K562 (cell line): ENCODE measurements at regions not wholly inside any gene's neighbourhood (a gene's known extent, or its start where the extent isn't known, plus 50 kb on each side); places are given as distances from the start of the nearest gene placed in this dataset.

Source experiments
- CREB1 ChIP-seq, 2 experiments: sonication (generic) in 1 of 2; formaldehyde crosslinking in 1 of 2; IDR thresholded peaks; 2 replicates each; pipeline versions ENCODE4 v1.6.1 to v1.8.0; 2012 to 2022; ENCODE audit warnings: inconsistent platforms in 1 of 2, mild to moderate bottlenecking in 1 of 2, missing genetic modification reagents in 1 of 2, moderate library complexity in 1 of 2
- DDX20 ChIP-seq: fragments of 450-650 bp; IDR thresholded peaks from 2 replicates; pipeline ENCODE4 v1.6.1; 2016; ENCODE audit warnings: missing genetic modification characterization, low read depth, mild to moderate bottlenecking, missing compliant biosample characterization, moderate library complexity
- ELK1 ChIP-seq: sonication (generic); formaldehyde crosslinking; IDR thresholded peaks from 2 replicates; pipeline ENCODE4 v1.8.1; 2022; ENCODE audit warnings: missing genetic modification reagents
- ILK ChIP-seq: fragments of 450-650 bp; IDR thresholded peaks from 2 replicates; pipeline ENCODE4 v1.6.1; 2016; ENCODE audit warnings: missing genetic modification characterization, low read depth, mild to moderate bottlenecking, missing compliant biosample characterization, moderate library complexity, borderline replicate concordance
- MLLT1 ChIP-seq, 2 experiments: fragments of 450-650 bp; IDR thresholded peaks; 2 replicates each; pipeline ENCODE4 v1.6.1; 2016
- NBN ChIP-seq: fragments of 450-650 bp; IDR thresholded peaks from 2 replicates; pipeline ENCODE4 v1.6.1; 2016; ENCODE audit warnings: low read depth, mild to moderate bottlenecking
- SLC30A9 ChIP-seq: fragments of 250-450 bp; sonication (Bioruptor Pico); IDR thresholded peaks from 2 replicates; pipeline ENCODE4 v1.8.0; 2022; ENCODE audit warnings: mild to moderate bottlenecking, moderate library complexity
- SPI1 ChIP-seq: IDR thresholded peaks from 2 replicates; pipeline ENCODE4 v1.6.1; 2011; ENCODE audit warnings: low read depth, low read length, control low read depth, borderline replicate concordance
- ZBTB1 ChIP-seq: sonication (generic); formaldehyde crosslinking; IDR thresholded peaks from 2 replicates; pipeline ENCODE4 v1.8.1; 2023; ENCODE audit warnings: missing genetic modification reagents, low read depth, mild to moderate bottlenecking, borderline replicate concordance
- ZBTB12 ChIP-seq: fragments of 250-450 bp; sonication (Bioruptor Pico); IDR thresholded peaks from 2 replicates; pipeline ENCODE4 v1.4.0; 2020
- ZBTB7A ChIP-seq: IDR thresholded peaks from 2 replicates; pipeline ENCODE4 v1.6.1; 2011; ENCODE audit warnings: low read depth, mild to moderate bottlenecking, low read length, moderate library complexity, borderline replicate concordance; ENCODE audit not compliant: control insufficient read depth
- ZNF175 ChIP-seq: fragments of 200-800 bp; sonication (Bioruptor generic); IDR thresholded peaks from 2 replicates; pipeline ENCODE4 v1.6.1; 2016; ENCODE audit warnings: low read depth, mild to moderate bottlenecking, missing genetic modification characterization, missing compliant biosample characterization
- ZNF395 ChIP-seq: fragments of 200-800 bp; sonication (Bioruptor generic); IDR thresholded peaks from 2 replicates; pipeline ENCODE4 v1.6.1; 2017; ENCODE audit warnings: missing genetic modification characterization, missing compliant biosample characterization
- ZNF584 ChIP-seq: fragments of 200-800 bp; sonication (Bioruptor generic); IDR thresholded peaks from 2 replicates; pipeline ENCODE4 v1.6.1; 2016; ENCODE audit warnings: low read depth, mild to moderate bottlenecking, missing genetic modification characterization, missing compliant biosample characterization
- ZNF609 ChIP-seq: sonication (generic); formaldehyde crosslinking; IDR thresholded peaks from 2 replicates; pipeline ENCODE4 v1.8.1; 2023; ENCODE audit warnings: missing genetic modification reagents, mild to moderate bottlenecking, borderline replicate concordance

- TF ChIP-seq MLLT1 (IDR thresholded peaks at IDR 0.05) (no peak), ZBTB7A (no peak), ZNF609 (CRISPR knock-in tag) (no peak), SLC30A9 (CRISPR knock-in tag) (no peak), ZBTB12 (CRISPR knock-in tag) (peak; percentile 9; the same call in 1 of the 2 replicates), NBN (no peak), ILK (no peak), ZNF175 (CRISPR knock-in tag) (peak; percentile 5; the same call in 1 of the 2 replicates), DDX20 (no peak), SPI1 (no peak), ZNF584 (peak; percentile 74; the same call in 1 of the 2 replicates), ZNF395 (CRISPR knock-in tag) (peak; percentile 41), ELK1 (CRISPR knock-in tag) (no peak), CREB1 (IDR thresholded peaks at IDR 0.05) (no peak), CREB1 (CRISPR knock-in tag; IDR thresholded peaks at IDR 0.05) (no peak), ZBTB1 (no peak)
Observed at GRCh38 chr4:10184501-10184938, 67.9 kb upstream of the WDR1 start (continued).
